Activated T-cell treated with anti-CD3 and anti-CD28 coated beads, Interleukin-2, amount 50 U/mL, for 72 hours (primary cell): ENCODE measurements at regions not wholly inside any gene's neighbourhood (a gene's known extent, or its start where the extent isn't known, plus 50 kb on each side); places are given as distances from the start of the nearest gene placed in this dataset.
A peak's percentile ranks its signal among the peaks of the same experiment; 100 is the strongest.
"Not testable (repeated sequence)": the region's sequence is repeated elsewhere in the genome, so short reads cannot be mapped to it uniquely, and the experiment has no call there.

ENCODE experiments used
- ATAC-seq, 2 donors: fragments of 150-1000 bp; cut with Tn5 transposase; replicated peaks in 1 of 2; 2 replicates each; pipeline ENCODE4 v1.10.0; 2021; ENCODE audit warnings: moderate library complexity in 2 of 2, mild to moderate bottlenecking in 1 of 2
- DNase-seq, 2 donors: peaks; one replicate each; pipeline ENCODE4 v3.0.0; 2021 to 2022; ENCODE audit warnings: mixed read lengths in 1 of 2
- H3K27ac Mint-ChIP-seq: one replicate; pipeline ENCODE4 v1.8.0; 2022; ENCODE audit warnings: mild to moderate bottlenecking, moderate library complexity, mixed read lengths
- H3K27me3 Mint-ChIP-seq: one replicate; pipeline ENCODE4 v1.8.0; 2022; ENCODE audit warnings: low read depth, mixed read lengths
- H3K36me3 Mint-ChIP-seq, 2 donors: one replicate each; pipeline ENCODE4 v1.8.0; 2022; ENCODE audit warnings: mixed read lengths in 2 of 2, mild to moderate bottlenecking in 1 of 2; ENCODE audit not compliant: insufficient read depth in 2 of 2
- H3K4me1 Mint-ChIP-seq: one replicate; pipeline ENCODE4 v1.8.0; 2022; ENCODE audit warnings: low read depth, mixed read lengths
- H3K4me3 Mint-ChIP-seq, 2 donors: one replicate each; pipeline ENCODE4 v1.8.0; 2022; ENCODE audit warnings: mild to moderate bottlenecking in 2 of 2, mixed read lengths in 2 of 2, moderate library complexity in 2 of 2
- H3K9me3 Mint-ChIP-seq, 2 donors: one replicate each; pipeline ENCODE4 v1.8.0; 2022; ENCODE audit warnings: mixed read lengths in 2 of 2

- not testable (repeated sequence) for H3K4me1 Mint-ChIP-seq, ATAC-seq, H3K4me3 Mint-ChIP-seq, H3K9me3 Mint-ChIP-seq, H3K27ac Mint-ChIP-seq, H3K27me3 Mint-ChIP-seq, DNase-seq, H3K36me3 Mint-ChIP-seq
Measured at GRCh38 chr6:57708061-57708460, 390.6 kb downstream of the PRIM2 start.

DNA sequence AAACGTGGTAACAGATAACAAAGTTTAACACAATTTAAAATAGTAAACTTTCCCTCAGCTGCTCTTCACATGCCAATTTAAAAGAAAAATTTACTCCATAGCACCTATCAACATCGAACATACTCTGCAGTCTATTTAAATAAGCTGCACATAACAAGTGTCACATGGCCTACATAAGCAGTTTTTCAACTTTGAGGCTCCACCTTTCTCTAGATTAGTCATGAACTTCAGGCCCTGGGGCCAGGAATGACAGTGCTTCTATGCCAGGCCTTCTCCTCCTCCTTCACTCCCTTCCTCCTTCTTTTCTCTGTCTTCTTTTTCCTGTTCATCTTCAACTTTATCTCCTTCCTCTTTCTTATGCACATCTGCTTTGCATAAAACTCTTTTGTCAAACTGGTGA, 405.1 kb downstream of the PRIM2 start:
- H3K36me3 Mint-ChIP-seq, H3K27ac Mint-ChIP-seq: not testable (repeated sequence)

GRCh38 chr6:57723815-57724401, 406.5 kb downstream of the PRIM2 start:
- not testable (repeated sequence) for H3K27me3 Mint-ChIP-seq, H3K9me3 Mint-ChIP-seq, H3K4me1 Mint-ChIP-seq, H3K27ac Mint-ChIP-seq, DNase-seq, ATAC-seq, H3K36me3 Mint-ChIP-seq, H3K4me3 Mint-ChIP-seq

More for the DNA sequence above, 405.1 kb downstream of the PRIM2 start:
- H3K9me3 Mint-ChIP-seq, H3K4me3 Mint-ChIP-seq, H3K4me1 Mint-ChIP-seq, H3K27me3 Mint-ChIP-seq, ATAC-seq, DNase-seq: not testable (repeated sequence)

- not testable (repeated sequence) for H3K36me3 Mint-ChIP-seq, H3K4me3 Mint-ChIP-seq, H3K27ac Mint-ChIP-seq, H3K27me3 Mint-ChIP-seq, H3K4me1 Mint-ChIP-seq, ATAC-seq, H3K9me3 Mint-ChIP-seq, DNase-seq
Measured at GRCh38 chr6:57729407-57729806, 412.0 kb downstream of the PRIM2 start.

DNA sequence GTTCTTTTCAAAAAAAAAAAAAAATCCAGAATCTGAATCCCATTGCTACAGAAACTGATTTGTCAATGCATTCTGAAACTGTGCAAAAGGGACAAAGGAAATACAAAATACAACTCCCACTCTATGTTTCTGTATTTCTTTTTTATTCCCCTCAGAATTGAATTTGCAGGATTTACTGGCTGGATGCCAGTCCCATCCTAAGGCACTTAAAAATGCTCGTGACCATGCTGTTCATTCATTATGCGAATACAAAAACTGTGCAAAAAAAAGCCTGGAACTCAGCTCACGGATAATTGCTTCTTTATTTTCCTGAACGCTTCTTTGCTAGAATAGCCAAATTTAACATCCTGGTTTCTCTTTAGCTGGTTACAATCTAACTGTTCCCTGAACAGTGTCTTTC, 413.3 kb downstream of the PRIM2 start:
- not testable (repeated sequence) for H3K27me3 Mint-ChIP-seq, H3K9me3 Mint-ChIP-seq, DNase-seq, ATAC-seq, H3K36me3 Mint-ChIP-seq, H3K4me1 Mint-ChIP-seq, H3K4me3 Mint-ChIP-seq, H3K27ac Mint-ChIP-seq

GRCh38 chr6:57747716-57748115, 430.3 kb downstream of the PRIM2 start:
- not testable (repeated sequence) for H3K9me3 Mint-ChIP-seq, DNase-seq, H3K4me1 Mint-ChIP-seq, ATAC-seq, H3K4me3 Mint-ChIP-seq, H3K36me3 Mint-ChIP-seq, H3K27me3 Mint-ChIP-seq, H3K27ac Mint-ChIP-seq

GRCh38 chr6:57759850-57760249, 442.4 kb downstream of the PRIM2 start:
- not testable (repeated sequence) for ATAC-seq, H3K4me1 Mint-ChIP-seq, H3K9me3 Mint-ChIP-seq, H3K4me3 Mint-ChIP-seq, H3K27me3 Mint-ChIP-seq, H3K36me3 Mint-ChIP-seq, H3K27ac Mint-ChIP-seq, DNase-seq

GRCh38 chr6:57792720-57793397, 475.4 kb downstream of the PRIM2 start:
- peaks cover 39% of the 10 kb centered on the region for H3K27me3 Mint-ChIP-seq
- H3K4me3 Mint-ChIP-seq = peak overlapping the region; percentile 36 to 60
- H3K36me3 Mint-ChIP-seq, H3K27ac Mint-ChIP-seq, H3K9me3 Mint-ChIP-seq, DNase-seq: not testable (repeated sequence)
- peak in 1 of 2 donors; percentile 27 for ATAC-seq
- peaks cover 12% of the 10 kb centered on the region for H3K4me1 Mint-ChIP-seq

DNA sequence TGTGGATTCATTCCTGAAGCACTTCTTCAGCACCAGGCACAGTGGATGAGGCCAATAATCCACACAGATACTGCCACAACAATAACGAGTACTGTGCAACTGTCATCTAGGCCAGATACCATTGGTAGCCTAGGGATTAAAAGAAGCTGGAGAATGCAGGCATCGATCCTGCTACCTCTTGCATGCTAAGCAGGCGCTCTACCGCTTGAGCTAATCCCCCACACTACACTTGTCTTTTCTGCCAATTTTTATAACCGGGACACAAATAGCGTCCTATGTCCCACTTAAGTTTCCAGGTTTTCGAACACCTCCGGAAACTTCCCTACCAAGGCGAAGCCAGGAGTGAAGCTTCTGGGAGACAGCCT, 475.9 kb downstream of the PRIM2 start:
- H3K27me3 Mint-ChIP-seq = peaks cover 39% of the 10 kb centered on the region
- H3K4me3 Mint-ChIP-seq = peak overlapping the region; percentile 36 to 60
- H3K27ac Mint-ChIP-seq, DNase-seq, H3K36me3 Mint-ChIP-seq, H3K9me3 Mint-ChIP-seq: not testable (repeated sequence)
- peak in 1 of 2 donors; percentile 52 for ATAC-seq
- peaks cover 12% of the 10 kb centered on the region for H3K4me1 Mint-ChIP-seq

DNA sequence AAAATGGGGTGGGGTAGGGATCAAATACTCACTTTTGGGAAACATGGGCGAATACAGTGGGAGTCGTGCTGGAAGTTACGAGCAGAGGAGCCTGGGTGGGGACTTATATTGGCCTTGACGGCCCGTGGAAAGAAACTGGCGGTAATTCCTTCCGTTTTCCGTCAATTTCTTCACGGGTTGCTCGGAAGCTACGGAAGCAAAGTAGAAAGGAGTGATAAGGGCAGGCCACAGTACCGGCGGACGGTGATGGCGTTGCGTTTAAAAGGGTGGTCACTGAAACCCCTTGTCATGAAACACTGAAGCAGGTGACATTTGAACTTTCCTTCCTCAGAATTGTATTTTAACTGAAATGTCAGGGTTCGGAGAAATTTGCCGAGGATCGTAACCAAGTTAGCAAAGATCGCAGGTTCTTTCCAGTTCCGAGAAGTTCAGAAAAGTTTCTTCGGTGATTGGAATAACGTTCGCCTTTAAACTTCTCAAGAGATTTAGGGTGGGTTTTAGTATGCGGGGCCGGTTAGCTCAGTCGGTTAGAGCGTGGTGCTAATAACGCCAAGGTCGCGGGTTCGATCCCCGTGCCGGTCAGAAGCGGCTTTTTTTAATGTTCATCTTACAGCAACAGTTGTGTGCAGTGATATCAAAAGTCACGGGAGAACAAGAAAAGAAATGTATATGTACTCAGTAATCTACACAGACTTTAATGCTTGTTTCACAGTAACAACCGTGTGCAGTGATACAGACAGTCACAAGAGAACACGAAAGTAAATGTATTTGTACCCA, 482.5 kb downstream of the PRIM2 start:
- DNase-seq, H3K36me3 Mint-ChIP-seq, H3K9me3 Mint-ChIP-seq: not testable (repeated sequence)
- Mint-ChIP-seq H3K27me3 (peaks cover 26% of the 10 kb centered on the region), H3K4me1 (peaks cover 13% of the 10 kb centered on the region), H3K4me3 (peak overlapping the region; percentile 66 to 68), H3K27ac (peak overlapping the region; percentile 70)
- peak in 1 of 2 donors; percentile 51 for ATAC-seq

DNA sequence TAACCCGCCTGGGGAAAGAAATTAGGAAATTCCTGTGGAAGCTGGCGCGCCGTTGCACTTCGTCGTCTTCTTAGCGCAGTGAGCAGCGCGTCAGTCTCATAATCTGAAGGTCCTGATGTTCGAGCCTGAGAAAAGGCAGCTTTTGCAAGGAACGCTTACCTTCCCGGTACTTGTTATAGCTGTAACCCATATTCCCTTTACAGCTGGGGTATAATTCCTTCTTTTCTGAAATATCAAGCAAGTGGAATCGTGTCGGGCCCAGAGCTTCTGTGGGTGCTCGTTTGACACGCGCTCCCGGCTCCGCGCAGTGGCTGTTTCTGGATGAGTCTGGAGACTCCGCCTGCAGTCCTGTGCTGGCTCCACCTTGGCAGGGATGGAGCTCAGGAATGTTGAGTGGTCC, 491.2 kb downstream of the PRIM2 start:
- DNase-seq, H3K36me3 Mint-ChIP-seq, H3K27ac Mint-ChIP-seq, H3K9me3 Mint-ChIP-seq, ATAC-seq, H3K4me3 Mint-ChIP-seq, H3K4me1 Mint-ChIP-seq: not testable (repeated sequence)
- H3K27me3 Mint-ChIP-seq = peaks cover 67% of the 10 kb centered on the region

DNA sequence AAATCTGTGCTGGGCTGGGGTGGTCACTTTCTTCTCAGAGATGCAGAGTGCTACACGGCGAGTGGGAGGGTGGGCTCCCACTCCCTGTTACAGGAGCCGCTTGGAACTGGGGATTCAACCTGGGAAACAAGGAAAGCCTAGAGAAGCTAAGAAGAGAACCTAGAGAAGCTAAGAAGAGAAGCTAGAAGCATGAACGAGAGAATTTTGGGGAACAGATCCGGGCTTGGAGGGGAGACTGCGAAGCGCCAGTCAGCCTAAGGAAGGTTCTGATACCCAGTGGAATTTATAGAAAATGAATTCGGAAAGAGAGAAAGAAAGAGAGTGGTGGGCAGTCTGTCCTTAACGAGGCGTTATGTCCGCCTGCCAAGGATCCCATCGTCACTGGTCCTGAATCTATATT, 492.0 kb downstream of the PRIM2 start:
- not testable (repeated sequence) for DNase-seq, H3K4me3 Mint-ChIP-seq, H3K9me3 Mint-ChIP-seq, H3K36me3 Mint-ChIP-seq, H3K4me1 Mint-ChIP-seq, ATAC-seq, H3K27ac Mint-ChIP-seq
- H3K27me3 Mint-ChIP-seq = peaks cover 71% of the 10 kb centered on the region

DNA sequence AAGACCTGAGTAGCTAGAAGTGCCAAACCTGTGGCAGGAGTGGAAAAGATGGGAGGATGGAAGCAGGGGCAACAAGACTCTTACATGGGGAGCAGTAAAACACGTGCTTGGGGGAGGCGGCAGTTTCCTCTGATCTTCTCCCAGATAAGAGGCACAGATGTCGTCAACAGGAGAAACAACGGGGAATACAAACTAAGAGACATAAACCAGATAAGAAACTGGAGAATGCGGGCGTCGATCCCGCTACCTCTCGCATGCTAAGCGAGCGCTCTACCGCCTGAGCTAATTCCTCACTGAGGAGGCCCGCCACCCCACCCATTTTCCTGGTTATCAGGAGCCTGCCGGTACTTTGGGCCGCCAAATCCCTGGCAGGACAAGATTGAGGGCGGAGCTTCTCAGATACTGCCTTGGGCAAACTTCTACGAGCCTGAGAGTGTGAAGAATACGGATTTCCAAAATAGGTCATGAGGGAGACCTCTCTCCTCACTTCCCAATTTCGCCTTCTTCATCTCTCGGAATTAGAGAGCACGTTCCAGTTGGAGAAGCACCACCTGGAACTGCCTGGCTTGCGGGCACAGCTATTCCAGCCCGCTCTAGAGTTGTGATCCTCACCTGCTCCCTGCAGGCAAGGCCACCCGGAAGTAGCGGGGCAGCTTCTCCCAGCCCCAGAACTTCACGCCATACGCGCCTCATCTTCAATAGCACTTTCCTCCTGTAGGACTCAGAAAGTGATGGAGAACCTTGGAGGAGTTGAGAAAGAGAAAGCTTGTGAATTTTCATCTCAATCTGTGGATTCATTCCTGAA, 496.0 kb downstream of the PRIM2 start:
- ATAC-seq, H3K36me3 Mint-ChIP-seq, H3K9me3 Mint-ChIP-seq, H3K4me3 Mint-ChIP-seq, DNase-seq, H3K27ac Mint-ChIP-seq, H3K4me1 Mint-ChIP-seq: not testable (repeated sequence)
- H3K27me3 Mint-ChIP-seq = peaks cover 61% of the 10 kb centered on the region
